Transverse colon (tissue), 4 donors: ENCODE measurements at regions not wholly inside any gene's neighbourhood (a gene's known extent, or its start where the extent isn't known, plus 50 kb on each side); places are given as distances from the start of the nearest gene placed in this dataset.

Experiments used
- CTCF ChIP-seq, 5 experiments: fragments of 200-600 bp in 3 of 5; fragments of 450-650 bp in 2 of 5; sonication (generic) in 3 of 5; IDR thresholded peaks; 1 replicate in 2 of 5; 2 replicates in 3 of 5; pipeline ENCODE4 v1.5.1; 2016 to 2017; ENCODE audit warnings: antibody characterized with exemption in 5 of 5, inconsistent platforms in 3 of 5, mild to moderate bottlenecking in 2 of 5, moderate library complexity in 1 of 5
- EP300 ChIP-seq: sonication (generic); formaldehyde crosslinking; IDR thresholded peaks from one replicate; pipeline ENCODE4 v1.6.1; 2017; ENCODE audit warnings: antibody characterized with exemption, low read depth
- POLR2A ChIP-seq: fragments of 450-650 bp; IDR thresholded peaks from one replicate; pipeline ENCODE4 v1.6.1; 2016; ENCODE audit warnings: antibody characterized with exemption, mild to moderate bottlenecking, moderate library complexity
- POLR2AphosphoS5 ChIP-seq, 3 donors: sonication (generic); formaldehyde crosslinking; IDR thresholded peaks; one replicate each; pipeline ENCODE4 v1.6.1; 2016; ENCODE audit warnings: antibody characterized with exemption in 3 of 3

- TF ChIP-seq CTCF (IDR thresholded peaks at IDR 0.05) (no peak), POLR2AphosphoS5 (IDR thresholded peaks at IDR 0.05) (no peak), POLR2A (no peak), EP300 (no peak)
Measured at GRCh38 chr10:117863771-117864170, 183.0 kb downstream of the RAB11FIP2 start.
